Type B pancreatic cell (in vitro differentiated cells): ENCODE measurements at regions not wholly inside any gene's neighbourhood (a gene's known extent, or its start where the extent isn't known, plus 50 kb on each side); places are given as distances from the start of the nearest gene placed in this dataset.

Source experiments
- DNase-seq: peaks from one replicate; pipeline ENCODE4 v3.0.0; 2021; ENCODE audit warnings: mixed read lengths; ENCODE audit not compliant: unreplicated experiment; ENCODE audit errors: extremely low spot score
- H3K27ac Mint-ChIP-seq: 2 replicates; pipeline ENCODE4 v1.8.0; 2021; ENCODE audit warnings: mild to moderate bottlenecking, mixed read lengths
- H3K27me3 Mint-ChIP-seq: 2 replicates; pipeline ENCODE4 v1.8.0; 2021; ENCODE audit warnings: mixed read lengths
- H3K36me3 Mint-ChIP-seq: 2 replicates; pipeline ENCODE4 v1.8.0; 2021; ENCODE audit warnings: mixed read lengths
- H3K4me1 Mint-ChIP-seq: one replicate; pipeline ENCODE4 v1.8.0; 2021; ENCODE audit warnings: mixed read lengths; ENCODE audit not compliant: unreplicated experiment
- H3K4me3 Mint-ChIP-seq: 2 replicates; pipeline ENCODE4 v1.8.0; 2021; ENCODE audit warnings: mild to moderate bottlenecking, mixed read lengths
- H3K9me3 Mint-ChIP-seq: 2 replicates; pipeline ENCODE4 v1.8.0; 2021; ENCODE audit warnings: mixed read lengths
- TF ChIP-seq, protein P1 (sequence below): fragments of 200-600 bp; sonication (generic); conservative IDR thresholded peaks from 2 replicates; pipeline ENCODE4 v1.5.0; 2021; ENCODE audit warnings: antibody characterized with exemption, mild to moderate bottlenecking

DNA sequence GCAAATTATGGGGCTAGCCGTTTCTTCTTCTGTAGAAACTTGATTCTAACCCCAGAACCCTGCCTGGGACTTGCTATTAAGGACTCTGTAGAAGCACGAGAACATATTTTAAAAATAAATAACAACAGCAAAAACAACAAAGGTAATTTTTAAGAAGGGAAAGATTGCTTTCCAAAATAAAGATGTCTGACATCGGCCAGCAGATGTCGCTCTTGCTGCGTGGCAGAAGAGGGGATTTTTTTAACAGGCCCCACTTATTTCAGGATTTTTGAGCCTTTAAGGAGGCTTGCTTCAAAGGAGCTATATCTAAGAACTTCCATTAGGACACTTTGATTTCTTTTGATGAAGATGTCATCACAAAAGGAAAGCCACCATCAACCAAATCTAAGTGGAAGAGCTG is 62.8 kb upstream of the EGFL6 start:
- no peak for DNase-seq
- H3K4me1 Mint-ChIP-seq, result no peaks in the 10 kb centered on the region
- H3K36me3 Mint-ChIP-seq, result no peaks in the 10 kb centered on the region
- no peak overlapping the region for H3K27ac Mint-ChIP-seq
- no peaks in the 10 kb centered on the region for H3K9me3 Mint-ChIP-seq
- TF ChIP-seq, protein P1, sequence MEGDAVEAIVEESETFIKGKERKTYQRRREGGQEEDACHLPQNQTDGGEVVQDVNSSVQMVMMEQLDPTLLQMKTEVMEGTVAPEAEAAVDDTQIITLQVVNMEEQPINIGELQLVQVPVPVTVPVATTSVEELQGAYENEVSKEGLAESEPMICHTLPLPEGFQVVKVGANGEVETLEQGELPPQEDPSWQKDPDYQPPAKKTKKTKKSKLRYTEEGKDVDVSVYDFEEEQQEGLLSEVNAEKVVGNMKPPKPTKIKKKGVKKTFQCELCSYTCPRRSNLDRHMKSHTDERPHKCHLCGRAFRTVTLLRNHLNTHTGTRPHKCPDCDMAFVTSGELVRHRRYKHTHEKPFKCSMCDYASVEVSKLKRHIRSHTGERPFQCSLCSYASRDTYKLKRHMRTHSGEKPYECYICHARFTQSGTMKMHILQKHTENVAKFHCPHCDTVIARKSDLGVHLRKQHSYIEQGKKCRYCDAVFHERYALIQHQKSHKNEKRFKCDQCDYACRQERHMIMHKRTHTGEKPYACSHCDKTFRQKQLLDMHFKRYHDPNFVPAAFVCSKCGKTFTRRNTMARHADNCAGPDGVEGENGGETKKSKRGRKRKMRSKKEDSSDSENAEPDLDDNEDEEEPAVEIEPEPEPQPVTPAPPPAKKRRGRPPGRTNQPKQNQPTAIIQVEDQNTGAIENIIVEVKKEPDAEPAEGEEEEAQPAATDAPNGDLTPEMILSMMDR, result peak; percentile 88
- H3K4me3 Mint-ChIP-seq, result no peak overlapping the region
- no peaks in the 10 kb centered on the region for H3K27me3 Mint-ChIP-seq

DNA sequence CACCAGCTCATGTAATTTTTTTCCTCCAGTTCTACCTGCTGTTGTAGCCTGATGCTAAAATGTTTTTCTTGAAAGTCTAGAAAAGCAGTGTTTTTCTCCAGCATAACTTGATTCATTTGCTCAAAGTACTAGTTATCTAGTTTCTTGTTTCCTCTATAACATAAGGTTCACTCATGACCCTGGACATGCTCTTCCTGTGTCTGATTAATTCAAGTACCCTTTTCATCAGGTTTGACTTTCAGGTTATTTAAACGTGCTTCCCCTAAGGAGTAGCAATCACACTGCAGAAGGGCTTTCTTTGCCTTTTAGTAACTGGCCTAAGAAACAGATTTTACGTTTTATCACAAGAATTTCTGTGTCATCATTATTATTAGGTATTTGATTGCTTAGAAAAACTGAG is 66.8 kb upstream of the EGFL6 start:
- TF ChIP-seq, protein P1, result no peak
- Mint-ChIP-seq H3K4me1 (no peaks in the 10 kb centered on the region), H3K36me3 (no peaks in the 10 kb centered on the region), H3K27me3 (no peaks in the 10 kb centered on the region), H3K4me3 (no peak overlapping the region), H3K9me3 (peaks cover 6% of the 10 kb centered on the region), H3K27ac (no peak overlapping the region)
- no peak for DNase-seq

DNA sequence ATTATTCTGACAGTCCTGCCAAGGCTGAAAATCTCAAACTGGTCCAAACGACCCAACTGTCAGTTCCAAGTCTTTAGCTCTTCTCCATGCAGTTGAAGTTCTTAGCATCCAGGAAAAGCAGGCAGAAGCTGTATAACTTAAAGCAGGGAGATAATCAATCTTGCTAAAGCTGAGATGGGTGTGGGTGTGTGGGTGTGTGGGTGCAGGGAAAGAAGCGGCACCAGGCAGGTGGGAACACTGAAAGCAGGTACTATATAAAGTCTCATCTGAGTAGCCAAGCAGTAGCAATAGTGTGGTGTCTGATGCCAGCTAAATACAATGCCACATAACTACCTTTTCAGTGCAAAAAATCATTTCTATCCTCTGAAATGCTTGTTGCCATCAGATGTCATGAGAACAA is 69.7 kb upstream of the EGFL6 start:
- no peaks in the 10 kb centered on the region for H3K4me1 Mint-ChIP-seq

DNA sequence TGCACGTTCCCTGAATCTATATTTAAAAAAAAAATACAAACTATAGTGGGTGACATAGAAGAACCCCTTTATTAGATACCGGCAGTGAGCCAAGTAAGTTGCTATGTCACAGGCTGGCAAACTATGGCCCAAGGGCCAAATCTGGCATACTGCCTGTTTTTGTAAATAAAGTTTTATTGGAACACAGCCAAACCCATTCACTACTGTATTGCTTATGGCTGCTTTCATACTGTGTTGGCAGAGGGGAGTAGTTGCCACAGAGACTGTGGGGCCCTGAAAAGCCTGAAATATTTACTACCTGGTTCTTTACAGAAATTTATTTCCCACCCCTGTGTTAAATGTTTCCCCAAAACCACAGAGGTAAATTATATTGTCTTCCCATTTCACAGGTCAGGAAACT is 71.2 kb upstream of the EGFL6 start:
- DNase-seq, result no peak
- Mint-ChIP-seq H3K27me3 (no peaks in the 10 kb centered on the region), H3K27ac (no peak overlapping the region), H3K4me3 (no peak overlapping the region), H3K4me1 (no peaks in the 10 kb centered on the region), H3K36me3 (no peaks in the 10 kb centered on the region), H3K9me3 (peaks cover 6% of the 10 kb centered on the region)
- TF ChIP-seq, protein P1, result no peak

More for the DNA sequence above, 69.7 kb upstream of the EGFL6 start:
- Mint-ChIP-seq H3K27me3 (no peaks in the 10 kb centered on the region), H3K9me3 (peaks cover 6% of the 10 kb centered on the region), H3K4me3 (no peak overlapping the region), H3K36me3 (no peaks in the 10 kb centered on the region), H3K27ac (no peak overlapping the region)
- TF ChIP-seq, protein P1, result no peak
- no peak for DNase-seq

DNA sequence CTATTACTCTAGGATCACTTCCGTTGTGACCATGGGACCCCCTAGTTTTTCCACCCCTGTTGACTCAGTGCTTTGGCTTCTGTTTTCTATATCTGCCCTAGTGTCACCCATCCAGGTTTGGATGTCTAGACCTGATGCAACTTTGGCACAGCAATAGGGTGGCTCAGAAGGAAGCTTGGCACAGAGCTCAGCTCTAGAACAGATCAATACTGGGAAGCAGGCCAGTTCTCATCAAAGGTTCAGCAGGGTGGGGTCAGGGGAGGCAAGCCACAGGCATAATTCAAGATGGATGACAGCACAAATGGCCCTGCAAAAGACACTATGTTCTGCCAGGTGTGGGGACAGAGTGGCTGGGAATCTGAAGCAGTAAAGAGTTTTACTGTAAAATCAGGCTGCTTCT is 74.2 kb upstream of the EGFL6 start:
- TF ChIP-seq, protein P1, result no peak
- no peak for DNase-seq
- Mint-ChIP-seq H3K36me3 (no peaks in the 10 kb centered on the region), H3K4me3 (no peak overlapping the region), H3K9me3 (no peaks in the 10 kb centered on the region), H3K27ac (no peak overlapping the region), H3K27me3 (no peaks in the 10 kb centered on the region), H3K4me1 (no peaks in the 10 kb centered on the region)

DNA sequence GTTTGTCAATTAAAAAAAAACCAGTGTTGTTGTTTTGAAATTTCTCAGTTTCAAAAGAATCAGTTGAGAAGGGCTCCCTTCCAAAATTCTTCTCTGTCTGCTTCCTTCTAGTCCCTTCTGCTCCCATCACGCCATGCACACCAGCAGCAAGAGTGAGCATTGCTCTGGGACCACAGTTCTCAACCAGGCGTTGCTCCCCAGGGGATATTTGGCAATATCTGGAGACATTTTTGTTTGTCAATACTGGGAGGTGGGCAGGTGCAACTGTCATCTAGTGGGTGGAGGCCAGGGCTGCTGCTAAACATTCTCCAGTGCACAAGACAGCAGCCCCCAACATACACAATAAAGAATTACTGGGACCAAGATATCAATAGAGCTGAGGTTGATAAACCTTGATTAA is 74.8 kb upstream of the EGFL6 start:
- no peaks in the 10 kb centered on the region for H3K36me3 Mint-ChIP-seq
- DNase-seq, result no peak
- H3K27me3 Mint-ChIP-seq, result no peaks in the 10 kb centered on the region
- H3K4me3 Mint-ChIP-seq, result no peak overlapping the region
- TF ChIP-seq, protein P1, result no peak
- no peaks in the 10 kb centered on the region for H3K9me3 Mint-ChIP-seq
- H3K27ac Mint-ChIP-seq, result no peak overlapping the region
- H3K4me1 Mint-ChIP-seq, result no peaks in the 10 kb centered on the region
